Right lobe of liver (tissue), 6 donors: ENCODE measurements at regions not wholly inside any gene's neighbourhood (a gene's known extent, or its start where the extent isn't known, plus 50 kb on each side); places are given as distances from the start of the nearest gene placed in this dataset.

Experiments
- ATAC-seq, 4 donors: fragments of 200-7000 bp; cut with Tn5 transposase; one replicate each; pipeline ENCODE4 v1.9.1; 2020; ENCODE audit warnings: mild to moderate bottlenecking in 4 of 4, moderate library complexity in 4 of 4
- DNase-seq, 3 donors: peaks; one replicate each; pipeline ENCODE4 v3.0.0-alpha.2; 2020
- H3K27ac ChIP-seq, 3 donors: fragments of 200-600 bp; one replicate each; pipeline ENCODE4 v1.8.0; 2022
- H3K27me3 ChIP-seq, 2 donors: fragments of 200-600 bp; one replicate each; pipeline ENCODE4 v1.8.0; 2022
- H3K36me3 ChIP-seq, 4 donors: fragments of 200-600 bp; sonication (generic) in 1 of 4; one replicate each; pipeline versions ENCODE4 v1.5.1 to v1.8.0; 2017 to 2022; ENCODE audit warnings: control low read depth in 1 of 4
- H3K4me1 ChIP-seq, 4 donors: fragments of 200-600 bp; sonication (generic) in 1 of 4; one replicate each; pipeline versions ENCODE4 v1.5.1 to v1.8.0; 2017 to 2022; ENCODE audit warnings: control low read depth in 1 of 4
- H3K4me3 ChIP-seq, 3 donors: fragments of 200-600 bp; one replicate each; pipeline ENCODE4 v1.8.0; 2022
- H3K9me3 ChIP-seq, 4 donors: fragments of 200-600 bp; sonication (generic) in 1 of 4; one replicate each; pipeline versions ENCODE4 v1.5.1 to v1.8.0; 2017 to 2022; ENCODE audit warnings: control low read depth in 1 of 4
- POLR2A ChIP-seq: fragments of 450-650 bp; IDR thresholded peaks from one replicate; pipeline ENCODE4 v1.6.1; 2017; ENCODE audit warnings: antibody characterized with exemption, mild to moderate bottlenecking
- WGBS: methylation state at CpG from one replicate; pipeline ENCODE4 v1.1.6; 2018; ENCODE audit warnings: low coverage, low lambda C conversion rate; ENCODE audit not compliant: insufficient coverage; ENCODE audit errors: missing lambda C conversion rate; 5-methylcytosine and 5-hydroxymethylcytosine counted together
- intact Hi-C, 2 donors: fragments of 100-400 bp; cut with DNase I; formaldehyde crosslinking; loops; one replicate each; pipeline versions ENCODE4 v1.11.2 to v1.14.1; 2022
- TF ChIP-seq, protein P1 (sequence below), 4 donors: fragments of 200-600 bp in 3 of 4; fragments of 450-650 bp in 1 of 4; IDR thresholded peaks; one replicate each; pipeline versions ENCODE4 v1.5.1 to v1.8.0; 2016 to 2022; ENCODE audit warnings: antibody characterized with exemption in 4 of 4, mild to moderate bottlenecking in 2 of 4
- donor health status: DM: no; HTN: yes; CAD: no.
- donor health status: DM: no; HTN: no; CAD: no.
- donor health status: DM: no; HTN: no; CAD: no.
- donor health status: DM: no; HTN: yes; CAD: no.
- donor health status: DM: no; HTN: yes; CAD: no.

DNA sequence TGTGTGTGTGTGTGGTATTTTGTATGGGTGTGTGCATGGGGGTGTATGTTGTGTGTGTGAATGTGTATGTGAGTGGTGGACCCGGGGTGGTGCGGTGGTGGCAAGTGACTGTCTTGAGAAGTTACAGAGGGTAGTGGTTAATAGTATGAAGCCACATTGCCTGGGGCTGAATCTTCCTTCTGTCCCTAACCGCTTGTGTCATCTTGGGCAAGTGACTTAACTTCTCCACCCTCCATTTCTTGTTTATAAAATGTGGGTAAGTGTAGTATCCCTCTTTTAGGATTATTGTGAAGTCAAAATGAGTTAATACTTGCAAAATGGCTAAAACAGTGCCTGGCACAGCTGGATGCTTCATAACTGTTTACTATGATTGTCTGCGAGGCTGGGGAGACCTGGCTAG lies 63.5 kb downstream of the MYCN start:
- WGBS, result 60% methylated on average over 3 of the region's 4 CpGs
- DNase-seq, result no peak
- no peak for TF ChIP-seq POLR2A
- TF ChIP-seq, protein P1, sequence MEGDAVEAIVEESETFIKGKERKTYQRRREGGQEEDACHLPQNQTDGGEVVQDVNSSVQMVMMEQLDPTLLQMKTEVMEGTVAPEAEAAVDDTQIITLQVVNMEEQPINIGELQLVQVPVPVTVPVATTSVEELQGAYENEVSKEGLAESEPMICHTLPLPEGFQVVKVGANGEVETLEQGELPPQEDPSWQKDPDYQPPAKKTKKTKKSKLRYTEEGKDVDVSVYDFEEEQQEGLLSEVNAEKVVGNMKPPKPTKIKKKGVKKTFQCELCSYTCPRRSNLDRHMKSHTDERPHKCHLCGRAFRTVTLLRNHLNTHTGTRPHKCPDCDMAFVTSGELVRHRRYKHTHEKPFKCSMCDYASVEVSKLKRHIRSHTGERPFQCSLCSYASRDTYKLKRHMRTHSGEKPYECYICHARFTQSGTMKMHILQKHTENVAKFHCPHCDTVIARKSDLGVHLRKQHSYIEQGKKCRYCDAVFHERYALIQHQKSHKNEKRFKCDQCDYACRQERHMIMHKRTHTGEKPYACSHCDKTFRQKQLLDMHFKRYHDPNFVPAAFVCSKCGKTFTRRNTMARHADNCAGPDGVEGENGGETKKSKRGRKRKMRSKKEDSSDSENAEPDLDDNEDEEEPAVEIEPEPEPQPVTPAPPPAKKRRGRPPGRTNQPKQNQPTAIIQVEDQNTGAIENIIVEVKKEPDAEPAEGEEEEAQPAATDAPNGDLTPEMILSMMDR (IDR thresholded peaks at IDR 0.05), result no peak

DNA sequence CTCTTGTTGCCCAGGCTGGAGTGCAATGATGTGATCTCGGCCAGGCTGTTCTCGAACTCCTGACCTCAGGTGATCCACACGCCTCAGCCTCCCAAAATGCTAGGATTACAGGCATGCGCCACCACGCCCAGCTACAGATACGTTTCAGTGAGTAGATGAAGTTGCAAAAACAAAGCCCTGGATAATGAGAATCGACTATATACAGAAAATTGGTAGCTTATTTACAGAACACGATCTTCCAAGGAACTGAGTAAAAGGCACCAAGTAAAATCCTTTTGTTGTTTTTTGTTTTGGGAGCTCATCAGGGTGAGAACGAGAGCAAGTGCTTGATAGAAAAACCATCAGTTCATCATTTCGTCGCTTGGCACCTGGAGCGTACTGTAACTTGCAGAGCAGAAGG lies 62.8 kb downstream of the MYCN start:
- Histone ChIP-seq H3K27me3 (no peaks in the 10 kb centered on the region), H3K9me3 (no peaks in the 10 kb centered on the region), H3K4me1 (no peaks in the 10 kb centered on the region), H3K36me3 (no peaks in the 10 kb centered on the region), H3K27ac (no peak overlapping the region), H3K4me3 (no peak overlapping the region)
- DNase-seq (no peak), ATAC-seq (no peak)
- intact Hi-C loops, result no loop called here
- TF ChIP-seq, protein P1 (IDR thresholded peaks at IDR 0.05), result no peak
- no peak for TF ChIP-seq POLR2A
- 68% methylated on average over 12 of the region's 12 CpGs for WGBS

More for the DNA sequence above, 63.5 kb downstream of the MYCN start:
- no peak for ATAC-seq
- Histone ChIP-seq H3K9me3 (no peaks in the 10 kb centered on the region), H3K4me1 (no peaks in the 10 kb centered on the region), H3K27me3 (no peaks in the 10 kb centered on the region), H3K36me3 (no peaks in the 10 kb centered on the region), H3K4me3 (no peak overlapping the region), H3K27ac (no peak overlapping the region)
- intact Hi-C loops, result no loop called here

GRCh38 chr2:16002575-16002974 lies 62.2 kb downstream of the MYCN start:
- Histone ChIP-seq H3K4me1 (no peaks in the 10 kb centered on the region), H3K27ac (no peak overlapping the region), H3K27me3 (no peaks in the 10 kb centered on the region), H3K36me3 (no peaks in the 10 kb centered on the region), H3K9me3 (no peaks in the 10 kb centered on the region), H3K4me3 (no peak overlapping the region)
- DNase-seq (no peak), ATAC-seq (no peak)
- TF ChIP-seq, protein P1 (IDR thresholded peaks at IDR 0.05), result no peak
- TF ChIP-seq POLR2A, result no peak
- intact Hi-C loops, result no loop called here
- 74% methylated on average over 4 of the region's 4 CpGs for WGBS

DNA sequence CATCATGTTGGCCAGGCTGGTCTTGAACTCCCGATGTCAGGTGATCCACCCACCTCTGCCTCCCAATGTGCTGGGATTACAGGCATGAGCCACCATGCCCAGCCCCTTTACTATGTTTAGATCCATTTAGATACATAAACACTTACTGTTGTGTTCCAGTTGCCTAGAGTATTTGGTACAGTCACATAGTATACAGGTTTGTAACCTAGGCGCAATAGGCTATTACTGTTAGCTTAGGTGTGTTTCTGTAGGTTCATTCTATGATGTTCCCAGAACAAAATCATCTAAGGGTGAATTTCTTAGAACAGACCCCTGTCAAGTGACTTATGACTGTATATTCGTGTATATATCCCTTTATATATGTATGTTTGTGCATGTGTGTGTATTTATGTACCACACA lies 61.8 kb downstream of the MYCN start:
- no peaks in the 10 kb centered on the region for H3K4me1 ChIP-seq
- 50% methylated on average over 1 of the region's 3 CpGs for WGBS
- no peak for TF ChIP-seq POLR2A
- no peaks in the 10 kb centered on the region for H3K9me3 ChIP-seq
- H3K27ac ChIP-seq, result no peak overlapping the region
- H3K4me3 ChIP-seq, result no peak overlapping the region
- DNase-seq, result no peak
- H3K36me3 ChIP-seq, result no peaks in the 10 kb centered on the region
- no peaks in the 10 kb centered on the region for H3K27me3 ChIP-seq
- no peak for ATAC-seq
- intact Hi-C loops, result no loop called here

- DNase-seq (no peak), ATAC-seq (no peak)
- Histone ChIP-seq H3K36me3 (no peaks in the 10 kb centered on the region), H3K9me3 (no peaks in the 10 kb centered on the region), H3K27ac (no peak overlapping the region), H3K4me1 (no peaks in the 10 kb centered on the region), H3K4me3 (no peak overlapping the region), H3K27me3 (no peaks in the 10 kb centered on the region)
- TF ChIP-seq, protein P1 (IDR thresholded peaks at IDR 0.05), result no peak
- no peak for TF ChIP-seq POLR2A
- intact Hi-C loops, result no loop called here
- 92% methylated on average over 6 of the region's 6 CpGs for WGBS
Observed at GRCh38 chr2:16000642-16001041, 60.3 kb downstream of the MYCN start.
